22Rv1 (cell line): ENCODE measurements at regions not wholly inside any gene's neighbourhood (a gene's known extent, or its start where the extent isn't known, plus 50 kb on each side); places are given as distances from the start of the nearest gene placed in this dataset.
"Not testable (repeated sequence)": the region's sequence is repeated elsewhere in the genome, so short reads cannot be mapped to it uniquely, and the experiment has no call there.

Experiments used
- CTCF ChIP-seq: fragments of 450-650 bp; IDR thresholded peaks from 2 replicates; pipeline ENCODE4 v1.5.1; 2017; ENCODE audit warnings: mild to moderate bottlenecking
- ZFX ChIP-seq: fragments of 450-650 bp; IDR thresholded peaks from 2 replicates; pipeline ENCODE4 v1.6.1; 2017; ENCODE audit warnings: antibody characterized with exemption, borderline replicate concordance

GRCh38 chr9:39014096-39014804 lies 273.7 kb downstream of the CNTNAP3 start:
- TF ChIP-seq CTCF, ZFX: not testable (repeated sequence)
